Mesendoderm (in vitro differentiated cells): ENCODE measurements at regions not wholly inside any gene's neighbourhood (a gene's known extent, or its start where the extent isn't known, plus 50 kb on each side); places are given as distances from the start of the nearest gene placed in this dataset.

Experiments used
- DNase-seq: peaks from one replicate; pipeline ENCODE4 v3.0.0; 2013
- H2AK5ac ChIP-seq: 2 replicates; pipeline ENCODE4 v1.6.1; 2013; ENCODE audit warnings: low read length, inconsistent platforms
- H2BK120ac ChIP-seq: 2 replicates; pipeline ENCODE4 v1.6.1; 2013; ENCODE audit warnings: low read depth, mild to moderate bottlenecking, low read length, moderate library complexity, mixed read lengths
- H2BK15ac ChIP-seq: replicated peaks from 2 replicates; pipeline ENCODE4 v1.6.1; 2013; ENCODE audit warnings: low read depth, mild to moderate bottlenecking, moderate library complexity
- H2BK5ac ChIP-seq: 2 replicates; pipeline ENCODE4 v1.6.1; 2013; ENCODE audit warnings: low read length, inconsistent platforms
- H3K18ac ChIP-seq: 2 replicates; pipeline ENCODE4 v1.6.1; 2013; ENCODE audit warnings: mild to moderate bottlenecking, low read length, mixed read lengths
- H3K23ac ChIP-seq: one replicate; pipeline ENCODE4 v1.6.1; 2013; ENCODE audit warnings: low read length
- H3K27ac ChIP-seq: 2 replicates; pipeline ENCODE4 v1.5.1; 2013; ENCODE audit warnings: low read depth, mild to moderate bottlenecking, inconsistent platforms, low read length, moderate library complexity
- H3K27me3 ChIP-seq: 2 replicates; pipeline ENCODE4 v1.6.1; 2013; ENCODE audit warnings: low read length, control low read depth, mild to moderate bottlenecking, inconsistent platforms; ENCODE audit not compliant: insufficient read depth, poor library complexity
- H3K36me3 ChIP-seq: 2 replicates; pipeline ENCODE4 v1.6.1; 2013; ENCODE audit warnings: low read length, inconsistent platforms; ENCODE audit not compliant: control insufficient read depth, insufficient read depth
- H3K4ac ChIP-seq: one replicate; pipeline ENCODE4 v1.6.1; 2013; ENCODE audit warnings: low read depth, mild to moderate bottlenecking, low read length, moderate library complexity
- H3K4me1 ChIP-seq: 2 replicates; pipeline ENCODE4 v1.6.1; 2013; ENCODE audit warnings: low read depth, low read length, inconsistent platforms; ENCODE audit not compliant: control insufficient read depth
- H3K4me2 ChIP-seq: 2 replicates; pipeline ENCODE4 v1.6.1; 2013; ENCODE audit warnings: low read length
- H3K4me3 ChIP-seq: 2 replicates; pipeline ENCODE4 v1.5.1; 2013; ENCODE audit warnings: mild to moderate bottlenecking, low read length
- H3K56ac ChIP-seq: one replicate; pipeline ENCODE4 v1.6.1; 2013; ENCODE audit warnings: low read length
- H3K79me1 ChIP-seq: 2 replicates; pipeline ENCODE4 v1.6.1; 2013; ENCODE audit warnings: low read length, inconsistent platforms
- H3K79me2 ChIP-seq: 2 replicates; pipeline ENCODE4 v1.6.1; 2013; ENCODE audit warnings: mild to moderate bottlenecking, low read length; ENCODE audit not compliant: control insufficient read depth, insufficient read depth
- H3K9ac ChIP-seq: 2 replicates; pipeline ENCODE4 v1.6.1; 2013; ENCODE audit warnings: low read length, inconsistent platforms
- H4K5ac ChIP-seq: one replicate; pipeline ENCODE4 v1.6.1; 2013; ENCODE audit warnings: low read length
- H4K8ac ChIP-seq: one replicate; pipeline ENCODE4 v1.6.1; 2013; ENCODE audit warnings: low read depth, mild to moderate bottlenecking, control low read depth, low read length, moderate library complexity
- WGBS: extraction: QIAGEN DNeasy Blood & Tissue Kit; methylation state at CpG from one replicate; pipeline ENCODE4 v1.1.7; 2013; ENCODE audit warnings: low lambda C conversion rate, missing lambda C conversion rate; ENCODE audit not compliant: insufficient coverage; ENCODE audit errors: extremely low coverage; 5-methylcytosine and 5-hydroxymethylcytosine counted together

DNA sequence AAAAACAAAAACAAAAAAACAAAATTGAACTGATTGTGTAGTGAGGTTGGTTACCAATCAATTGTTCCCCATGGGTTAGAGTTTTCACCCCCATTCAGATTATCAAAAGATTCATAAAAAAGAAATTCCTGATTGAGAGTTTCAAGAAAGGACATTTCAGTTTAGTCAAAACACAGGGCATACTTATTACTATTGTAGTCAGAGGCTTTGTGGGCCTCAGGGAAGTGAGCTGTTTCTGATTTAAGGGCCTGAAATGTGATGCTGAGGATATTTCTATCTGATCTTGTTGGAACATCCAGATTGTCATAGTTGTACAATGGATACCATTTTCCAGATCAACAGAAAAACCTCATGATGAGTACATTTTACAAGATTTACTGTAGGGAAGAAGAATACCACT is 368.1 kb upstream of the NETO1 start:
- Histone ChIP-seq H3K79me1 (no peaks in the 10 kb centered on the region), H3K4me2 (no peak overlapping the region), H2BK15ac (no peak overlapping the region), H3K27me3 (no peaks in the 10 kb centered on the region), H4K5ac (no peak overlapping the region), H3K18ac (no peak overlapping the region), H3K79me2 (no peaks in the 10 kb centered on the region), H3K4ac (no peak overlapping the region), H2BK120ac (no peak overlapping the region), H3K4me3 (no peak overlapping the region), H2AK5ac (no peak overlapping the region), H2BK5ac (no peak overlapping the region), H3K23ac (no peak overlapping the region), H3K36me3 (no peaks in the 10 kb centered on the region), H3K9ac (no peak overlapping the region), H3K27ac (no peak overlapping the region), H3K56ac (no peak overlapping the region), H4K8ac (no peak overlapping the region), H3K4me1 (no peaks in the 10 kb centered on the region)
- no peak for DNase-seq

DNA sequence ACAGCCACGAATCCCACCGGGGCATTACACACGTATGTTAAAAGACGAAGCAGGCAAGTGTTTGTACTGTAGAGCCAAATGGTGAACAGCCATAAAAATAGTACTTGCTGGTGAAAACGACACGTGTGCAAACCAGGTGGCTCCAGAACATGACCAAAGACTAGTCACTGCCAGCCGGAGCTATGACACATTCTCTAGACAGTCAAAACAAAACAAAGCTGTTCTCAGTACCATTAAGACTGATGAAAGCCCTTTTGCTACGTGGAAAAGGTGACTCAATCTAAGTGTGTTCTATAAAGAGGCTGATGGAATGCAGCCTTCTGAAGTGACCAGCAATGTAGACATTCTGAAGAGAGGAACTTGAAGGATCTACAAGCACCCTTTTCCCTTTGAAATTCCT is 367.7 kb upstream of the NETO1 start:
- no peak overlapping the region for H3K27ac ChIP-seq
- no peaks in the 10 kb centered on the region for H3K27me3 ChIP-seq
- H2BK15ac ChIP-seq = no peak overlapping the region
- H3K79me2 ChIP-seq = no peaks in the 10 kb centered on the region
- H3K9ac ChIP-seq = no peak overlapping the region
- no peak overlapping the region for H3K4ac ChIP-seq
- no peak overlapping the region for H3K4me3 ChIP-seq
- no peak overlapping the region for H2BK120ac ChIP-seq
- H3K4me2 ChIP-seq = no peak overlapping the region
- no peak overlapping the region for H2BK5ac ChIP-seq
- H3K36me3 ChIP-seq = no peaks in the 10 kb centered on the region
- H3K18ac ChIP-seq = no peak overlapping the region
- no peak overlapping the region for H3K56ac ChIP-seq
- H4K5ac ChIP-seq = no peak overlapping the region
- no peaks in the 10 kb centered on the region for H3K79me1 ChIP-seq
- peak; percentile 31 for DNase-seq
- H2AK5ac ChIP-seq = no peak overlapping the region
- no peak overlapping the region for H4K8ac ChIP-seq
- H3K4me1 ChIP-seq = no peaks in the 10 kb centered on the region
- H3K23ac ChIP-seq = no peak overlapping the region
- no CpG with 5 or more reads among the region's 8 CpGs for WGBS

DNA sequence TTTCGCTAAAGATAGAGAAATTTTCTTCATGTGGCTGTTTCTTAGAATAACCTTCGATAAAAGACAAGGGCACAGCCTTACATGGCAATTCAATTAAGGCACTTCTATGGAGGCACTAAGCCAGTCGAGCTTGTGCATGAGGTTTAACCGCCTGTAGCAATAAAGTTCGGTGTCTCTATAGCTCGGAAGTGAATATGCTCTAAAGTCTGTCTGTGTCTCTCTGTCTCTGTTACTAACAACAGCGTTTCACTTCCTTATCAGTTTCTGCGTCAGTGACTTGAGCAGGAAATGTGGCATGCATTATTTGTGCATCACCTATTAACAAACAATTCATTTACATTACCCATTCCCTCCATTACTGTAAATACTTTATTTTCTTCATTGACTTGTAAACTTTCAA is 365.1 kb upstream of the NETO1 start:
- no peak overlapping the region for H2BK15ac ChIP-seq
- DNase-seq = no peak
- no peaks in the 10 kb centered on the region for H3K36me3 ChIP-seq
- no peak overlapping the region for H3K27ac ChIP-seq
- no peaks in the 10 kb centered on the region for H3K27me3 ChIP-seq
- H2BK5ac ChIP-seq = no peak overlapping the region
- H2AK5ac ChIP-seq = no peak overlapping the region
- no peak overlapping the region for H2BK120ac ChIP-seq
- H3K79me2 ChIP-seq = no peaks in the 10 kb centered on the region
- no peak overlapping the region for H4K5ac ChIP-seq
- no peak overlapping the region for H3K56ac ChIP-seq
- H3K4me1 ChIP-seq = no peaks in the 10 kb centered on the region
- H3K9ac ChIP-seq = no peak overlapping the region
- H3K79me1 ChIP-seq = no peaks in the 10 kb centered on the region
- no peak overlapping the region for H4K8ac ChIP-seq
- H3K23ac ChIP-seq = no peak overlapping the region
- no peak overlapping the region for H3K4me3 ChIP-seq
- H3K4ac ChIP-seq = no peak overlapping the region
- no CpG with 5 or more reads among the region's 8 CpGs for WGBS
- no peak overlapping the region for H3K18ac ChIP-seq
- no peak overlapping the region for H3K4me2 ChIP-seq

DNA sequence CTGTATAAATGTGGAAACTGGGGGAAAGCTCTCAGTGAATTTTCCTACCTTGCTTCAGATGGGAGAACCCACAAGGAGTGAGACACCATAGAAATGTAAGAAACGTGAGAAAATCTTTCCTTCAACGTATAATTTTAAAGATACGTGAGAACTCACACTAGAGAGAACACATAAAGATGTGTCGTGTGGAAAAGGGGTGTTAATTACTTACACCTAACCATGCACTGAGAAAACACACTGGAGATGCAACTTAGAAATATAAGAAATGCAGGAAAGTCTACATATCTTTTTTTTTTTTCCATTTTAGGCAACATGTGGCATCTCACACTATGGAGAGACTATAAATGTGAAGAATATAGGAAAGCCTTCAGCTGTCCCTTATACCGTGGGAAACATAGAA is 352.9 kb upstream of the NETO1 start:
- no peak overlapping the region for H3K4me3 ChIP-seq
- no peaks in the 10 kb centered on the region for H3K36me3 ChIP-seq
- no peak overlapping the region for H4K5ac ChIP-seq
- H2BK5ac ChIP-seq = no peak overlapping the region
- H3K9ac ChIP-seq = no peak overlapping the region
- no peaks in the 10 kb centered on the region for H3K79me2 ChIP-seq
- no peak overlapping the region for H3K4ac ChIP-seq
- H3K56ac ChIP-seq = no peak overlapping the region
- H3K4me2 ChIP-seq = no peak overlapping the region
- DNase-seq = no peak
- no peaks in the 10 kb centered on the region for H3K4me1 ChIP-seq
- no peak overlapping the region for H3K23ac ChIP-seq
- H3K18ac ChIP-seq = no peak overlapping the region
- WGBS = no CpG with 5 or more reads among the region's 5 CpGs
- no peaks in the 10 kb centered on the region for H3K27me3 ChIP-seq
- no peak overlapping the region for H2AK5ac ChIP-seq
- no peak overlapping the region for H2BK120ac ChIP-seq
- no peak overlapping the region for H4K8ac ChIP-seq
- no peaks in the 10 kb centered on the region for H3K79me1 ChIP-seq
- H3K27ac ChIP-seq = no peak overlapping the region
- no peak overlapping the region for H2BK15ac ChIP-seq

DNA sequence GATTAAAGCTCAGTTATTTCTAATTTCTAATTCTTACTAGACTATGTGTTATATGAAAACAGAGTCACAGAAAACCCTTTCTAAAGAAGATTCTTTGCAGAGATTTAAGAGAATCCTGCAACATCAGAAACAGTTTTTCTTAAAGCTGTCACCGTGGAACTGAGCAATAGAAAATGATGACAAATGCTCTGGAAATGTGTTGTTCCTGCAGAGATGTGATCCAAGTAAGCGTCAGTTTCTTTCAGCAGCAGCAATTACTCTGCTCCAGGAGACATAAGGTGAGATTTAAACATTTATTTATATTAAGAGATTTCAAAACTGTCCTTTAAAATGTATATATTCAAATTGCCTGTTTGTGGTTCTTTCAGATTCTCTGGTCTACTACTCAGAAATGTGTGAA is 350.5 kb upstream of the NETO1 start:
- Histone ChIP-seq H3K23ac (no peak overlapping the region), H2BK120ac (no peak overlapping the region), H3K18ac (no peak overlapping the region), H3K4ac (no peak overlapping the region), H3K4me1 (no peaks in the 10 kb centered on the region), H2AK5ac (no peak overlapping the region), H2BK5ac (no peak overlapping the region), H3K4me3 (no peak overlapping the region), H2BK15ac (no peak overlapping the region), H4K5ac (no peak overlapping the region), H3K79me1 (no peaks in the 10 kb centered on the region), H4K8ac (no peak overlapping the region), H3K56ac (no peak overlapping the region), H3K79me2 (no peaks in the 10 kb centered on the region), H3K27ac (no peak overlapping the region), H3K36me3 (no peaks in the 10 kb centered on the region), H3K4me2 (no peak overlapping the region), H3K27me3 (no peaks in the 10 kb centered on the region), H3K9ac (no peak overlapping the region)
- no peak for DNase-seq
- WGBS = no CpG with 5 or more reads among the region's 2 CpGs

DNA sequence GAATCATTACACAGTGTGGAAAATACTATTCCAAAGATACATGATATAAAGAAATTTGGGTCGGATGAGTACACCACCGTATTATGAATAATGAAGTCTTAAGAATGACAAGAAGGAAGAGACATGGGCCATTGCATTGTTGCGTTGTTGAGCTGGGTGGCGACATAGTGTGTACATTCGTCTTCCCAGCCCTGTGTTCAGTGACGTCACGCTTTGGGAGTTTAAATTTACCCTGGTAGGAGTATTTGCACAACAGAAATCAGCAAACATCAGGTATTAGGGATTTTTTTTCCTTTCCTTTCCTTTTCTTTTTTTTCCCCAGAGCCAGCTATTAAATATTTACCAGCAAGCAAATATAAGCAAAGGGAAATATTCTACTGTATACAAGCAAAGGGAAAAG is 347.2 kb upstream of the NETO1 start:
- no peak overlapping the region for H2BK120ac ChIP-seq
- H3K23ac ChIP-seq = no peak overlapping the region
- no peak overlapping the region for H3K4ac ChIP-seq
- no peak overlapping the region for H2AK5ac ChIP-seq
- H3K79me1 ChIP-seq = no peaks in the 10 kb centered on the region
- H3K4me1 ChIP-seq = no peaks in the 10 kb centered on the region
- WGBS = no CpG with 5 or more reads among the region's 7 CpGs
- H3K56ac ChIP-seq = no peak overlapping the region
- no peaks in the 10 kb centered on the region for H3K79me2 ChIP-seq
- no peaks in the 10 kb centered on the region for H3K27me3 ChIP-seq
- H3K27ac ChIP-seq = no peak overlapping the region
- no peak overlapping the region for H2BK5ac ChIP-seq
- no peak overlapping the region for H3K4me2 ChIP-seq
- H3K36me3 ChIP-seq = no peaks in the 10 kb centered on the region
- H2BK15ac ChIP-seq = no peak overlapping the region
- H4K5ac ChIP-seq = no peak overlapping the region
- H4K8ac ChIP-seq = no peak overlapping the region
- DNase-seq = no peak
- no peak overlapping the region for H3K18ac ChIP-seq
- H3K9ac ChIP-seq = no peak overlapping the region
- H3K4me3 ChIP-seq = no peak overlapping the region
